Erythroblast (primary cell): ENCODE measurements at regions not wholly inside any gene's neighbourhood (a gene's known extent, or its start where the extent isn't known, plus 50 kb on each side); places are given as distances from the start of the nearest gene placed in this dataset.

ENCODE experiments used
- GATA1 ChIP-seq: IDR thresholded peaks from 2 replicates; pipeline ENCODE4 v1.6.1; 2011; ENCODE audit warnings: low read depth, mild to moderate bottlenecking, control low read depth, low read length, moderate library complexity
- POLR2A ChIP-seq: IDR thresholded peaks from 2 replicates; pipeline ENCODE4 v1.6.1; 2011; ENCODE audit warnings: mild to moderate bottlenecking, low read length

- TF ChIP-seq POLR2A (no peak), GATA1 (no peak)
Measured at GRCh38 chr5:35438786-35439185, 178.9 kb upstream of the SPEF2 start.
